ENCODE measurements at regions not wholly inside any gene's neighbourhood (a gene's known extent, or its start where the extent isn't known, plus 50 kb on each side); places are given as distances from the start of the nearest gene placed in this dataset.

DNA sequence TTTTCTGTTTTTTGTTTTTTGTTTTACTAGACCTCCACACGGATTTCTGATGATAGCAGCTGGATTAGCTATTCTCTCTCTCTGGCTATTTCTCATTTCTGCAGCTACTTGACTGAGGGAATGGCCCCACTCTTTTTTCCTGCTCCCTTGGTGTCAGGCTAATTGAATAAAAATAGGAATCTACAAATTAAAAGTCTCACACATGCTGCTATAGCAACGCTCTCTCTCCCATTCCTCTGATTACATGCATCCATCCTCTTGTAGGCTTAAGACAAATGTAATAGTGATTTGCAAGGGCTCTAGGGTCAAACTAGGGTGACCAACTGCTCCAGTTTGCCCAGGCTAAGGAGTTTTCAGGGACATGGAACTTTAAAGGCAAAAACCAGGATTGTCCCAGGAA lies 221.8 kb downstream of the PHLDA1 start:
- no peak overlapping the region for H3K4me3 ChIP-seq (ENCODE audit: low read length in 3 of 3)
- no peaks in the 10 kb centered on the region for H3K27me3 ChIP-seq (ENCODE audit: control insufficient read depth, insufficient read depth, low read length)
- TF ChIP-seq, protein P1, sequence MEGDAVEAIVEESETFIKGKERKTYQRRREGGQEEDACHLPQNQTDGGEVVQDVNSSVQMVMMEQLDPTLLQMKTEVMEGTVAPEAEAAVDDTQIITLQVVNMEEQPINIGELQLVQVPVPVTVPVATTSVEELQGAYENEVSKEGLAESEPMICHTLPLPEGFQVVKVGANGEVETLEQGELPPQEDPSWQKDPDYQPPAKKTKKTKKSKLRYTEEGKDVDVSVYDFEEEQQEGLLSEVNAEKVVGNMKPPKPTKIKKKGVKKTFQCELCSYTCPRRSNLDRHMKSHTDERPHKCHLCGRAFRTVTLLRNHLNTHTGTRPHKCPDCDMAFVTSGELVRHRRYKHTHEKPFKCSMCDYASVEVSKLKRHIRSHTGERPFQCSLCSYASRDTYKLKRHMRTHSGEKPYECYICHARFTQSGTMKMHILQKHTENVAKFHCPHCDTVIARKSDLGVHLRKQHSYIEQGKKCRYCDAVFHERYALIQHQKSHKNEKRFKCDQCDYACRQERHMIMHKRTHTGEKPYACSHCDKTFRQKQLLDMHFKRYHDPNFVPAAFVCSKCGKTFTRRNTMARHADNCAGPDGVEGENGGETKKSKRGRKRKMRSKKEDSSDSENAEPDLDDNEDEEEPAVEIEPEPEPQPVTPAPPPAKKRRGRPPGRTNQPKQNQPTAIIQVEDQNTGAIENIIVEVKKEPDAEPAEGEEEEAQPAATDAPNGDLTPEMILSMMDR (IDR thresholded peaks at IDR 0.05; ENCODE audit: borderline replicate concordance, extremely low read depth, insufficient read depth): no peak
- DNase-seq (no peak), FAIRE-seq (no peak)
- no peaks in the 10 kb centered on the region for H3K36me3 ChIP-seq (ENCODE audit: control insufficient read depth in 2 of 3, insufficient read depth in 3 of 3, low read length in 3 of 3)
- no peak overlapping the region for H3K9ac ChIP-seq (ENCODE audit: low read length in 3 of 3)
- H3K4me1 ChIP-seq (ENCODE audit: control insufficient read depth in 2 of 3, insufficient read depth in 2 of 3, low read depth in 1 of 3, low read length in 3 of 3): peaks cover 0 to under 1% (median 0%) of the 10 kb centered on the region in 3 donors
- H3K27ac ChIP-seq (ENCODE audit: low read depth in 2 of 2, low read length in 2 of 2): no peak overlapping the region
- intact Hi-C loops (cut with DNase I): no loop called here
- H3K9me3 ChIP-seq (ENCODE audit: control insufficient read depth in 2 of 3, insufficient read depth in 1 of 3, low read length in 3 of 3): no peaks in the 10 kb centered on the region

DNA sequence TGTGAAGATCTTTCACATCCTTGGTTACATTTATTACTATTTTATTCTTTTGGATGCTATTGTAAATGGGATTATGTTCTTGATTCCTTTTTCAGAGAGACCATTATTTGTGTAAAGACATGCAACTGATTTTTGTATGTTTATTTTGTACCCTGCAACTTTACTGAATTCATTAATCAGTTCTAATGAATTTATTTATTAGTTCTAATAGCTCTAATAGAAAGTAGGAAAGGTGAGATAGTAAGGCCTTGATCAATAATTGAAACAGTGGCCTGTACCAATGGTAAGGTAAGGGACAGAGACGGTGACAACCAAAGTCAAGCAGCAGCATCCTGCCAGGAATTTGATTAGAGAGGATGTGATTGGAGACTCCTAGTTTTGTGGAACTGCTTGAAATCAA lies 224.1 kb downstream of the PHLDA1 start:
- DNase-seq: no peak
- Histone ChIP-seq H3K36me3 (ENCODE audit: control insufficient read depth in 2 of 3, insufficient read depth in 3 of 3, low read length in 3 of 3) (no peaks in the 10 kb centered on the region), H3K4me1 (ENCODE audit: control insufficient read depth in 2 of 3, insufficient read depth in 2 of 3, low read depth in 1 of 3, low read length in 3 of 3) (no peaks in the 10 kb centered on the region), H3K27ac (ENCODE audit: low read depth in 2 of 2, low read length in 2 of 2) (no peak overlapping the region), H3K27me3 (ENCODE audit: control insufficient read depth, insufficient read depth, low read length) (no peaks in the 10 kb centered on the region), H3K9me3 (ENCODE audit: control insufficient read depth in 2 of 3, insufficient read depth in 1 of 3, low read length in 3 of 3) (no peaks in the 10 kb centered on the region), H3K4me3 (ENCODE audit: low read length in 3 of 3) (no peak overlapping the region), H3K9ac (ENCODE audit: low read length in 3 of 3) (no peak overlapping the region)
- intact Hi-C loops (cut with DNase I): no loop called here
- TF ChIP-seq, protein P1 (IDR thresholded peaks at IDR 0.05; ENCODE audit: borderline replicate concordance, extremely low read depth, insufficient read depth): no peak
- no peak for FAIRE-seq

DNA sequence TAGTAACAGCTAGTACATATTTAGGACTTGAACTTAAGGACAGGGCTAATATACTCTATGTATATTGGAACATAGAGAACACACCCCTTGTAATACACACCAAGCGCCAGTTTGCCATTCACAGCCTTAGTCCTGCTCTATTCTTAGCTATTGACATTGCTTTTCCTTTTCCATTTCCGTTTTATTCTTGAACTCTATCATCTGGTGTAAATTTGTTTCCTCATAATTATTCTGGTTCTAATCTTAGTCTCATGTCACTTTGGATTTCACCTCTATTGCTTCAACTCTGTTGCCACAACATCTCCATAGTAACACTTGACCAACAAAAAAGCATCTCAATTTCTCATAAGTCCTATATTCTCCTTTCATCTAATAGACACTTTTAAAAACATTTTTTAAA lies 225.7 kb downstream of the PHLDA1 start:
- Histone ChIP-seq H3K27ac (ENCODE audit: low read depth in 2 of 2, low read length in 2 of 2) (no peak overlapping the region), H3K36me3 (ENCODE audit: control insufficient read depth in 2 of 3, insufficient read depth in 3 of 3, low read length in 3 of 3) (no peaks in the 10 kb centered on the region), H3K4me1 (ENCODE audit: control insufficient read depth in 2 of 3, insufficient read depth in 2 of 3, low read depth in 1 of 3, low read length in 3 of 3) (no peaks in the 10 kb centered on the region), H3K4me3 (ENCODE audit: low read length in 3 of 3) (no peak overlapping the region), H3K9ac (ENCODE audit: low read length in 3 of 3) (no peak overlapping the region), H3K27me3 (ENCODE audit: control insufficient read depth, insufficient read depth, low read length) (no peaks in the 10 kb centered on the region), H3K9me3 (ENCODE audit: control insufficient read depth in 2 of 3, insufficient read depth in 1 of 3, low read length in 3 of 3) (no peaks in the 10 kb centered on the region)
- no peak for FAIRE-seq
- DNase-seq: no peak
- intact Hi-C loops (cut with DNase I): no loop called here
- TF ChIP-seq, protein P1 (IDR thresholded peaks at IDR 0.05; ENCODE audit: borderline replicate concordance, extremely low read depth, insufficient read depth): no peak

DNA sequence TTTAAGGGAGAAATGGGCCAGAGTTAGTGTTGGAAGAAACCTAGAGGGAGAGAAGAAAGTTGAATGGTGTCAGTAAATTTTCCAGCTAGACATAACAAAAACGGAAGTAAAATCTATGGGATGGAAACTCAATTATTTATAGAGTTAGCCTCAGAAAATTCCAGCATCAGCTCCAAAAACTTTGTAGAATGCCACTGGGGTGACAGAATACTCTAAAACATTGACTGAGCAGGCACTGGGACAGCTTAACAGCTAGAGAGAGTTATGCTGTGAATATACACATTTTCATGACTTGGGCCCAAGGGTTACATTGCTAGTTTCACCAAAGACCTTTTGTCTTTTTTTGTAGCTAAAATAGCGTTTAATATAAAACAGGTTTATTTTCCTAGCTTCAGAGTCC lies 226.3 kb downstream of the PHLDA1 start:
- FAIRE-seq: no peak
- intact Hi-C loops (cut with DNase I): no loop called here
- H3K36me3 ChIP-seq (ENCODE audit: control insufficient read depth in 2 of 3, insufficient read depth in 3 of 3, low read length in 3 of 3): no peaks in the 10 kb centered on the region
- DNase-seq: peak in 2 of 5 donors; percentile 32 to 60
- H3K4me3 ChIP-seq (ENCODE audit: low read length in 3 of 3): no peak overlapping the region
- H3K27ac ChIP-seq (ENCODE audit: low read depth in 2 of 2, low read length in 2 of 2): no peak overlapping the region
- H3K4me1 ChIP-seq (ENCODE audit: control insufficient read depth in 2 of 3, insufficient read depth in 2 of 3, low read depth in 1 of 3, low read length in 3 of 3): no peaks in the 10 kb centered on the region
- no peak overlapping the region for H3K9ac ChIP-seq (ENCODE audit: low read length in 3 of 3)
- no peaks in the 10 kb centered on the region for H3K9me3 ChIP-seq (ENCODE audit: control insufficient read depth in 2 of 3, insufficient read depth in 1 of 3, low read length in 3 of 3)
- H3K27me3 ChIP-seq (ENCODE audit: control insufficient read depth, insufficient read depth, low read length): no peaks in the 10 kb centered on the region
- TF ChIP-seq, protein P1 (IDR thresholded peaks at IDR 0.05; ENCODE audit: borderline replicate concordance, extremely low read depth, insufficient read depth): no peak

Measured in kidney (tissue), 13 donors.